DMS114 treated with DMSO at 0.1 percent for 48 hours (cell line): ENCODE measurements at regions not wholly inside any gene's neighbourhood (a gene's known extent, or its start where the extent isn't known, plus 50 kb on each side); places are given as distances from the start of the nearest gene placed in this dataset.
"Not testable (repeated sequence)": the region's sequence is repeated elsewhere in the genome, so short reads cannot be mapped to it uniquely, and the experiment has no call there.

Source experiments
- DNase-seq: peaks from one replicate; lab custom pipeline; 2025; ENCODE audit not compliant: unreplicated experiment; lab: John Stamatoyannopoulos, UW

DNA sequence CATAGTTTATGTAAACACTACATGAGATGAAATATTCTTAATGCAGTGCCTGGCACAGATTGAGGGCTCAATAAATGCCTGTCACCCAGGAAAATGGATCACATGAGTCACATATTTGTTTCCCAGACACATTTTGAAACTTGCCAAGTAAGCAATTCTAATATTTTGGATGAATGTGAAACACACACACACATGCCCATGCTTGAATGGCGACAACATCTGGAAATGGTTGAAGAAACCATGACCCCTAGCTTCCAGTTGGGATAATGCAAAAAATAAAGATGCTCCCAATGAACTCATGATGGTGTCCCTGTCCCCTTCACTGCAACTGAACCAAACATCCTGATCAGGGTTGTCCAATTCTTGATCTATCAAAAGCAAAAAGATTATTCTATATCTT lies 797.3 kb downstream of the XPNPEP1 start:
- no peak for DNase-seq

DNA sequence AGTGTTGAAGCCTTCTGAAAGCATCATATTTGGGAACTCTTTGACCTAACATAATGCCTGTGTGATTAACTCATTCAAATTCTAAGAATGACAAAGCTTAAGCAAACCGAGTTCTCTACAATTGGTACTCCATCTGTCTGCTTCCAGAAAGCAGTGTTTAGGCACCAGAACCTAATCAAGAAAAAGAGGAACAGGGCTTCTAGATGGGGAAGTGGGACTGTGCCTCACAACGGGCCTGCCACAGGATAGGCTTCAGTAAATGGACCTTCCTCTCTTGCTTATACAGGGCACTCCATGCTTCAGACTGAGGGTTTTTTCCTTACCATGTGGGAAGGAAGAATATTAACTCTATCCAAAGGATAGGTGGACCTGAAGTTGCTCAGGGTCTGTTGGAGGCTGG lies 808.1 kb downstream of the XPNPEP1 start:
- no peak for DNase-seq

DNA sequence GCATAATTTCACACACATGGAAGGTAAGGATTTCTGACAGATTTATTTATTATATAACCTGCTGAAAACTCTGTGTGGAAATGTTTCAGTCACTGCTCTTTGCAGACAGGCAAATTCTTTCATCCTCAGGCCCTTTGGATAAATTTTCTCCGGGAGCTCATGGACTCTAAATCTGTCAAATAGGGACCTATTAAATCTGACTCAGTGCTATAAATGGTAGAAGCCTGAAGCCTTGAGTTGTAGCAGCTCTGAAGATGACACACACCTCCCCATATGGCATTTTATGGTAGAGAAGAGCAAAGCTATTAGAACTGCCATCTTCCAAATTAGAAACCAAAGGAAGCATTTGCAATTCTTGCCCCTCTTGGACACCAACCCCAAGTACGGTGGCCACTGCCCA lies 808.7 kb downstream of the XPNPEP1 start:
- DNase-seq: no peak

DNA sequence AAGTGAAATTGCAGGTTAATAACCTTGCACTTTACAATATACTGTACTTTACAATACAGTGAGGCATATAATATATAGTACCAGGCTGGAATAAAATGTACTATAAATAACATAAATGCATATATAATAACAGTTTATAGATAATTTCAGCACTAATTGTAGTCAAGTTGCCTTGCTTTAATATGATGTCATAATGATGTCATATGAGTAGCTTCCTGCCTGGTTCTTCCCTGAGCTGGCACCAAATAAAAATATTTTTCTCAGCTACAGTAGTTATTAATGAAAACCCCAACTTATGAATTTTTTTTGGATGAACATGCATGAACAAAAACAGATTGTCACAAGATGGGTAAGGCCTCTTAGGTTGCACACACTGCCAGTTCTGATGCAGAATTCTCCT lies 816.7 kb downstream of the XPNPEP1 start:
- DNase-seq: no peak

DNA sequence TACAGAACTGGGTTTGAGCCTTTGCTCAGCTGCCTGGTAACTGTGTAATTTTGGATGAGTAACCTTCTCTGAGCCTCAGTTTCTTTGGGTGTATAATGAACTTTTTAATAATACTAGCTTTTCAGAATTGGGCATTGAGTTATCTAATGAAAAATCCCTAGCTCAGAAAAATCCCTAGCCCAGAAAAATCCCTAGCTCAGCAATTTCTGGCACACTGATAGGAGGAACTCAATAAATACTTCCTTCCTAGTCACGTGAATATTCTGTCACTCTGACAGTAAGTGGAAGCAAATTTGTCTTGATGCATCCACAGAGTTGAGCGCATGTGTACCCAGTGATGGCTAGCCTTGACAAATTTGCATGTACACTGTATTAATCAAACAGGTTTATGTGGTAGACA lies 817.6 kb downstream of the XPNPEP1 start:
- no peak for DNase-seq

DNA sequence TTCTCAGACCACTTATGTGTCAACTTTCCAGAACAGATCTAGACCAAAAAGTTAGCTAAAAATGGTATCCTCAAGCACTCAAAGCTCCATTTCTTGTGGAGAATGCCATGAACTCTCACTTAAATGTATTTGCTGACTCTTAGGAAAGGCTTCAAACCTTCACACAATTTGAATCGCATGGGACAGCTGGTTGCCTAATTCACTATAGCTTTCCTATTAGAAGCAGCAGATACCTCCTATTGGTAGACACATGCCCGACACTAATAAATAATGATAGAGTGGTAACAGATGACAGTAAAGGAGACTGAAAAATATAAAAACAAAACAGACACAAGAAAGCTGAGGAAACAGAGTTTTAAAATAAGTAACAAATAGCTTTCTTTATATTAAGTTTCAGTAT lies 818.5 kb downstream of the XPNPEP1 start:
- DNase-seq: no peak

DNA sequence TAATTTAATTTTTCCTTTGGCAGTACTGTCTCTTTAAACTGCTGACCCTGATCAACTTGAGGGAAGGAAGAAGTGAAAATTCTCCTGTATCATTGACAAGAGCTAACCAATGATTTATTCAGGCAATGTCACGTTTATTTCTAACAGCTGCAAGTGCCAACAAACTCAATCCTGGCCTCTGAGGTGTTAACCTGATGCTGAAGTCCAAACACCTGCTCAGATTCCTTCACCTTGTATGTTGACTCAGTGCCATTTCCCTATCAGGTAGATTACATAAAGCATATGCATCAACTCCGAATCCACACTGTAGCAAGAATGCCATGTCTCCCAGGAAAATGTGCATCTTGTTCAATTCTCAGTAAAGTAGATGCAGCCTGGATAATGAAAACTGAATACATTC lies 820.0 kb downstream of the XPNPEP1 start:
- no peak for DNase-seq

DNA sequence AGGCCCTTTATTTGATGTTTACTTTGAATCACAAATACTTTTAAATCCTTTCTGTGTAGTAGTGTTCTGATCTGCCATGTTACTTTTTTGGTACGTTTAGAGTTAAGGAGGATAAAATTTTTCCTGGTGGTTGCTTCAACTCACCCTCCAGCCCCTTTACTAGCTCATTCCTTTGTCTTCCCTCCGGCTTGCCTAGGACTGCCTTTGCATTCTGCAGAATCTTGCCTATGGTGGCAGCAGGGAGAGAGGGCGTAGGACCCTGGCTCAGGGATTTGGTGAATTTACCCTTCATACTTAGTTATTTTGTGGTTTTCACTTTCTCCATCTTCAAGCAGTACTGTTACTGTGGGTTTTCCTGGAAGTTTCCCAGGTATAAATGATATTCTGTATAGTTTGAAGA lies 833.5 kb downstream of the XPNPEP1 start:
- no peak for DNase-seq

DNA sequence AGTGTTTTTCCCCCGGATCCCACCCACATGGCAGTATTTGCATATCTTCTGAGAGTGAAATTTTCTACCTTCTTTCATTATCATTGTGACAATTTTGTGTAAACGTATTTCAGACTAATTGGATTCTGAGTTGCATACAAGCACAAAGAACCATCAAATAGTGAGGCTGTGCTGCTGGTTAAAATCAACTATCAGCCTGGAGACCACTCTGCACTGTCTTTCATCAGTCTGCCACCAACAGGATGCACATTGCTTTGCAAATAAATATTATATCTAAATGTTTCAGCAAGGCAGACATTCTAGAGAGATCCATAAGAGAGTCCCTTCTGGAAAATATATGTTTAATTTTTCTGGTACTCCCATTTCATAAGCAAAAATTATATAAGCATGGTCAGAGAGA lies 851.8 kb downstream of the XPNPEP1 start:
- no peak for DNase-seq

DNA sequence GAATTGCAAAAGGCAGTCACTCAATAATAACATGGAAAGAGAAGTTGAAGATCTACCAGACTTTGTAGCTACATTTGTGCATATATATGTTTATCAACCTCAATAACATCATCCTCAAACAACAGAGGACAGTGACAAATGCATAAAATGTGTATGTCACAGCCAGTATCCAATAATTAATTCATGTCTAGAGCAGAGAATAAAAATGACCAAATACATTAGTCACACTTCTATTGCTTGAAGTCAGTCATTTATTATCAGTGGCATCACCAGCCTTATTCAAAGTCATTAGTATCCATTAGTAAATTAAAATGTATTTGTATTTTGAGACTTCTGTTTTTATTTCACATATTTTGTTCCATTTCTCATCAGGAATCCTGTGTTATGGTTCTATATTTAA lies 852.8 kb downstream of the XPNPEP1 start:
- DNase-seq: no peak

DNA sequence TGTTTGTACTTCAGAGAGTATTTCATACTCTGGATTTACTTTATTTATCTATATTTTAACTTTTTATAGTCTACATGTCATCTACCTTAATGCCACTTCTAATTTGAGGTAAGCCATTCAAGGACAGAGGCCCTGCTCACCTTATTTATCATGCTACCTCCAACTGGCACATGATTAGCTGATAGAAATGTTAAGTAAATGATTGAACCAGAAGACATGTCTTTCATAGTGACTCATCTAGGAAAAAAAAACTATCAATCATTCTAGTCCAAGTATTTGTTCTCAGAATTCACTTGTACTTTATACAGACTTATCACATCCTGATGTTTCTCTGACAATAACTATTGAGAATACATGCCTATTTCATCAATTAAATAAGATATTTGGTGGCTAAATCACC lies 856.3 kb downstream of the XPNPEP1 start:
- no peak for DNase-seq

DNA sequence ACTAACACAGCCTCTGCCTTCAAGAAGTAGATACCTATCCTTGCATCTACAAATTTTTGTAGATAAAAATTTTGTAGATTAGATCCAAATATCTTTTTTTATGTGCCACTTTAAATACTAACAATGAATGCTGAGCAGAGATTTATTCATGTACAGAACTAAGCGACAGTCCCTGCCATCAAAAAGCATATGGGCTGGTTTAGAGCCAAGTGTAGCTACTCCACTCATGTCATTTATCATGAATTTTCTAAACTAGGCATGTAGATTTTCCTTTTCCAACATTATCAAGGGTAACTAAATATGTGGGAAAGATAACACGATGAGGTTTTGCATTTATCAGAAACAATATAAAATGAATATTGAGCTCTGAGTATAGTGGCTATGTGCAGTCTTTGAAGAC lies 857.5 kb downstream of the XPNPEP1 start:
- DNase-seq: no peak

DNA sequence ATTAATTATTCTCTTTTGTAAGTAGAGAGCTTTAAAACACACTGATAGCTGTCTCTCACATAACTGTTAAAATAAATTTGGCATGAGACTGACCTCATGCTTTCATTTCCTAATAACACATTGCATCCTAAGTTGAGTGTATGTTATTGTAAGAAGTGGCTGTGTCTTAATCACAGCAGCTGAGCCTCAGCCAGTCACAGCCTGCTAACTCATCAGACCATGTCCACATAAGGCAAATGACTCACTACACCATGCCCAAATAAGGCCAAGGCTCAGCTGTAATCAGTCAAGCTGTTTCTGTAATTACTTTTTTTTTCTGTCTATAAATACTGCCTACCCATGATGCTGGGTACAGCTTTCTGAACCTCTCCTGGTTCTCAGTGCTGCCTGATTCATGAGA lies 860.9 kb downstream of the XPNPEP1 start:
- no peak for DNase-seq

DNA sequence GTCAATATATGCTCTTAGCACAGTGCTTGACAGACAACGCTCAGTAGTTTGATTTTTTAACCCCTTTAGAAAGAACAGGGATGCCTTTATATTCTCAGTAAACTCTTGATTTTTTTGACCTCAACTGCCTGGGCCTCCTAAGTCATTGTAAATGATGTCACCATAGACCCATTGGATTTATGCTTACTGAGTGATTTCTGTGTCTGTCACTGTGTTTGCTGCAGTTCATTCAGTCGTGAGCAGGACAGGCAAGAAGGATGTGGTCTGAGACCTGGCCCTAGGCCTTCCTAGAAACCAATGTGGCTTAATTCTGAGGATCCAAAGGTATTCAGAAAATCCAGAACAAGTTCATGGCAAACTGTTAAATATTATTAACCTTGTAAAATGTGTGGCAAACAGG lies 868.1 kb downstream of the XPNPEP1 start:
- DNase-seq: no peak

DNA sequence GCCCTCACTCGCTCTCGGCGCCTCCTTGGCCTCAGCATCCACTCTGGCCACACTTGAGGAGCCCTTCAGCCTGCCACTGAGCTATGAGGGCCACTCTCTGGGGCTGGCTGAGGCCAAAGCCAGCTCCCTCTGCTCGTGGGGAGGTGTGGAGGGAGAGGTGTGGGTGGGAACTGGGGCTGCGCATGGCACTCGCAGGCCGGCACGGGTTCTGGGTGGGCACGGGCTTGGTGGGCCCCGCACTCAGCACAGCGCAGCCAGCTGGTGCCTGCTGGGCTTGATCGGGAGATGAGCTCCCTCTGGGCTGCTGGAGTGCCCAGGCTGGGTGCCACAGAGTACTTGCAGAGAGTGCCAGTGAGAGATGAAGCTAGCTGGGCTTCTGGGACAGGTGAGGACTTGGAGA lies 875.5 kb downstream of the XPNPEP1 start:
- DNase-seq: no peak

DNA sequence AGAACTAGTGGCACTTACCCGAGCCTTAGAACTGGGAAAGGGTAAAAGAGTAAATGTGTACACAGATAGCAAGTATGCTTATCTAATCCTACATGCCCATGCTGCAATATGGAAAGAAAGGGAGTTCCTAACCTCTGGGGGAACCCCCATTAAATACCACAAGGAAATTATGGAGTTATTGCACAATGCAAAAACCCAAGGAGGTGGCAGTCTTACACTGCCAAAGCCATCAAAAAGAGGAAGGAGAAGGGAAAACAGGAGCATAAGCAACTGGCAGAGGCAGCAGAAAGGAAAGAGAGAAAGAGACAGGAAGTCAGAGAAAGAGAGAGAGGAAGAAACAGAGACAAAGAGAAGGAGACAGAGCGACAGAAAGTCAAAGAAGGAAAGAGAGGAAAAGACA lies 876.9 kb downstream of the XPNPEP1 start:
- DNase-seq: not testable (repeated sequence)

DNA sequence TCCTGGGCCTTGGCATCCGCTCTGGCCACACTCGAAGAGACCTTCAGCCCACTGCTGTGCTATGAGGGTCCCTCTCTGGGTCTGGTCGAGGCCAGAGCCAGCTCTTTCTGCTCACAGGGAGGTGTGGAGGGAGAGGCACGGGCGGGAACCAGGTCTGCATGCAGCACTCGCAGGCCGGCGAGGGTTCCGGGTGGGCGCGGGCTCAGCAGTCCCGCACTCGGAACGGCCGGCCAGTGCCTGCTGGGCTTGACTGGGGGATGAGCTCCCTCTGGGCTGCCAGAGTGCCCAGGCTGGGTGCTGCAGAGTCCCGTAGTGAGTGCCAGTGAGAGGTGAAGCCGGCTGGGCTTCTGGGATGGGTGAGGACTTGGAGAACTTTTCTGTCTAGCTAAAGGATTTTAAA lies 882.7 kb downstream of the XPNPEP1 start:
- no peak for DNase-seq

DNA sequence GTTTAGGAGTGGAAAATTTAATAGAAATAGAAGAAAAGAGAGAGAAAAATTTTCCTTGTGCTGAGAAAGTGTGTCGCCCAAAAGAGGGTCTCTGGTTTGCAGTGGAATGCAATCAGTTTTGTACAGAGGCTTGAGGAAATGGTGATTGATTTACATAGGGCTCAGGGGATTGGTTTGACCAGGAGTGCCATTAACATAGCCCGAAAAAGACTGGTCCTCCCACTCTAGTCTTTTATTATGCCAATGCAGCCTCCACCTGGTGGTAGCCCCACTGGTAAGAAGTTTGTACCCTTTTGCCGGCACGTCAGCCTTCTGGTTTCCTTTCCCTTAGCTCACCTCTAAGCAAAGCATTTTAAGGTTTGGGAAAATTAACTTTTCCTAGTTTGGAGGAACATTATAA lies 885.3 kb downstream of the XPNPEP1 start:
- no peak for DNase-seq

DNA sequence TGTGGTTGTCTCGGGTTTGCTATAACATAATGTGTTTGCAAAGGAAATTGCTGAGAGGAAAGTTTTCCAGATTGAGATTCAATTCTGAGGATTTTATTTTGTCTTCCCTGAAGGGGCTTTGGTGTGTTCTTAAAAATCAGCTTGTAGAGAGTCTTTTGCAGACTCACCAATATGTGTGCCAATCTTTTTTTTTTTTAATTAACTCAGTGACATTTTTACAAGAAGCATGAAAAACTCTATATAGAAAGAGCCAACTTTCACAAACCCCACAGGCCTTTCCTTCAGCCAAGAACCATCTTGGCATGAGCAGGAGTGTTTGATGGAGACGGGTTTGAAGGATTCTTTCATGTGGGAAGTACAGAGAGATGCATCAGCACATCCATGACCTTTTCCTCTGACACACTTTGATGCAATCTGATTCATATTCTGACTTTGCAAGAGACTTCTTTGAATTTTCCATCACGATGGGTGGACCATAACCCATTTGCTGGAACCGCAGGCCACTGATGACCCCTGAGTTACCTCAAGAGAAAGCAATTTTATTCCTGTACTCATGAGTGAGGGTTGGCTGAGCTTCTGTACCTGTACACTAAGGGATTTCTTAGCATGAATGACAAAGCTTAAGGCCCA lies 892.6 kb downstream of the XPNPEP1 start:
- DNase-seq: no peak

DNA sequence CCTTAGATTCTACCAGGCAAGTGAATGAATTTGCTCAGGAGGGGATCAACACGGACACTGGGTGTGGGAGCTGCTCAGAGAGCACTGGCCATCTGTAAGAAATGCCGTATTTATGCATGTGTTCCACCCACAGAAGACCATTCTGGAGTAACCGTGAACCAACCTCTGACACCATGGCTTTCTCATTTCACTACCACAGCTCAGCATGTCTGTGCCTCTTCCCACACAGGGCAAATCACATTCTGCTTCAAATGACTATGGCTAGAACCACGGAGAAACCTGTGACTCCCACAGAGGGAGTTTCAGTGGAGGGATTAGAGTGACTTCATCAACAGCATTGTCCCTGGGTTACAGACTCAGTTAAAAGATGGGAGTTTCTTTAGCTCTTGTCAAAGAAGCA lies 893.4 kb downstream of the XPNPEP1 start:
- DNase-seq: no peak

DNA sequence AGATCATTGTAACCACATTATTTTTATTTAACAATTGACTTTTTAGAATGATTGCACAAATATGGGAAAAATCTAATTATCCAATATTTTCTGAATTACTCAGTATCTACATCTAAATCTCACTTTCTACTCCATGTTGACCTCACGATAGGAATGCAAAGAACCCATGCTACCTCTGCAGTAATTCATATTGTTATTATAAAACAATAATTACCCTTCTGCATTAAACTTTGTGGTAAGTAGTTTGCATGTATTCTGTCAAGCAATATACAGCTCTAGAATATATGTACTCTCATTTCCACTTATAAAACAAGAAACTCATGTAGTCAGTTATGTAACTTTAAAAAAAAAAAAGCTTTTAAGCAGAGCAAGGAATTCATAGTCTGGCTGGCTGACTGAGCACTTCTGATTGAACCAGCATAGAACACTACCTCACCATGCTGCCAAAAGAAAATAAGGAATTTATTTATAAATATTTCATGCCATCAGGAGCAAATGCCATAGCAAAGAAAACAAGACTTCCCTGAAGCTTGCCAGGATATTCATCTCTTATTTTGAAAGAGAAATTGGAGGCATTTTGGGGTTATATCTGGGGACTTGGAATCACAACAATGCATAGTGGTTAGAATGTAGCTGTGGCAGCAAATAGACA lies 895.7 kb downstream of the XPNPEP1 start:
- DNase-seq: no peak

DNA sequence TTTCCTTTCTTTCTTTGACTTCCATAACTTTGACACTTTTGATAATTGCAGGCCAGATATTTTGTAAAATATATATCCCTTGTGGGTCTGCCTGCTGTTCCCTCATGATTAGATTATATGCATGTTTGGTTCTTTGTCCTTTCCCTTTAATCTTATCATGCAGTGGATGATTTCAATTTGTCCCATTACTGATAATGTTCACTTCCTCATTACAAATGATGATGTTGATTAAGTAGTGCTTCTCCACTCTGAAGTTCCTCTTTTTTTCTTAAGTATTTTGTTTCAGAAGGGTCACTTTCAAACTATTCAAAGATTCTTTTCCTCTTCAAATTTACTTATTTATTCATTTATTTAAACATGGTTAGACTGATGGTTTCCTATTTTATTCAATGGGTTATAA lies 898.1 kb downstream of the XPNPEP1 start:
- no peak for DNase-seq

DNA sequence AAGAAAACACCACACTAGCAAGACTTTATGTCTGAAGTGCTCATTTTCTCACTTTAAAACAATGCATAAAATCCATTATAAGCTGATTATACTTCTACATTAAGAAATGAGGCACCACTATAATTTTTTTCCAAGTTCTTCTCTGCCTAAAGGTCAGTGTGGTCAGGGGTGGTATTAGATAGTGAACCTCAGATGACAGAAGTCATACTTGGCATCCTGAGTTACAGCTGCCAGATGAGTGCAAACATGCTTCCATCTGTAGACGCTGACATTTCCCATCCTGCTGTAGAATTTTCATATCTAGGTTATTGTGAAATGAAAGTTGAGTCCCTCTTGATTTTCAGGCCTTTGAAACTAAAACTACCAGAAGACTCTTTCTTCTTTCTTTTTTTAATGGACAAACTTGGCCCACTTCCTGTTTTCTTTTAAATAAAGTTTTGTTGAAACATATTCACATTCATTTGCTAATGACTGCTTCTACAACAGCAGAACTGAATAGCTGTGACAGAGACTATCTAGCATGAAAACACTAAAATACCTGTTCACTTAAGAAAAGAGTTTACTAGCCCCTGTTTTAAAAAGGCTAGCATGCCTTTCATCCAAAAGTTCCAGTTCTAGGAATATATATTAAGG lies 900.8 kb downstream of the XPNPEP1 start:
- no peak for DNase-seq
